PC-9 (cell line): ENCODE measurements at regions not wholly inside any gene's neighbourhood (a gene's known extent, or its start where the extent isn't known, plus 50 kb on each side); places are given as distances from the start of the nearest gene placed in this dataset.

Experiments used
- BruUV-seq: library from RNA; stranded (reverse); fragments of 400-500 nt; replicated peaks from 2 replicates; lab custom pipeline; 2021; lab: Mats Ljungman, UMichigan
- CTCF ChIA-PET: fragments of 300-600 bp; sonication (Branson Sonifier 250); formaldehyde crosslinking; loops from one replicate; lab custom pipeline; 2022; ENCODE audit warnings: antibody characterized with exemption; lab: Charles Lee
- POLR2A ChIA-PET: fragments of 300-600 bp; sonication (Branson Sonifier 250); formaldehyde crosslinking; loops from one replicate; lab custom pipeline; 2022; ENCODE audit warnings: antibody characterized with exemption; ENCODE audit not compliant: unreplicated experiment; lab: Charles Lee
- DNase-seq, 2 experiments: peaks; one replicate each; pipeline versions ENCODE4 v3.0.0 to v3.0.0-alpha.2; 2015 to 2022; ENCODE audit warnings: mixed read lengths in 1 of 2
- H2AFZ ChIP-seq: fragments of 200-600 bp; sonication (generic); 2 replicates; pipeline ENCODE4 v1.8.1; 2017; ENCODE audit warnings: antibody characterized with exemption
- H3F3A ChIP-seq: fragments of 200-600 bp; sonication (generic); 2 replicates; pipeline ENCODE4 v1.8.1; 2017; ENCODE audit warnings: antibody characterized with exemption, mild to moderate bottlenecking, low read depth; ENCODE audit not compliant: insufficient read depth
- H3K27ac ChIP-seq: fragments of 200-600 bp; sonication (generic); 2 replicates; pipeline ENCODE4 v1.6.1; 2016; ENCODE audit warnings: mixed run types
- H3K27me3 ChIP-seq: fragments of 200-600 bp; sonication (generic); 2 replicates; pipeline ENCODE4 v1.6.1; 2016; ENCODE audit warnings: low read depth, mixed run types; ENCODE audit not compliant: insufficient read depth
- H3K36me3 ChIP-seq: fragments of 200-600 bp; sonication (generic); 2 replicates; pipeline ENCODE4 v1.6.1; 2016; ENCODE audit warnings: low read depth, mixed run types
- H3K4me1 ChIP-seq: fragments of 200-600 bp; sonication (generic); replicated peaks from 2 replicates; pipeline ENCODE4 v1.6.1; 2016; ENCODE audit warnings: mixed run types; ENCODE audit not compliant: insufficient read depth
- H3K4me2 ChIP-seq: fragments of 200-600 bp; sonication (generic); 2 replicates; pipeline ENCODE4 v1.6.1; 2017; ENCODE audit warnings: mixed run types
- H3K4me3 ChIP-seq: fragments of 200-600 bp; sonication (generic); 2 replicates; pipeline ENCODE4 v1.6.1; 2016; ENCODE audit warnings: mixed run types
- H3K79me2 ChIP-seq: fragments of 200-600 bp; sonication (generic); 2 replicates; pipeline ENCODE4 v1.6.1; 2017; ENCODE audit warnings: low read depth, mixed run types
- H3K9me2 ChIP-seq: fragments of 200-600 bp; sonication (generic); 2 replicates; pipeline ENCODE4 v1.8.1; 2017; ENCODE audit warnings: mild to moderate bottlenecking; ENCODE audit not compliant: insufficient read depth
- H3K9me3 ChIP-seq: fragments of 200-600 bp; sonication (generic); 2 replicates; pipeline ENCODE4 v1.8.1; 2016; ENCODE audit warnings: low read depth; ENCODE audit not compliant: insufficient read depth
- H4K20me1 ChIP-seq: fragments of 200-600 bp; sonication (generic); 2 replicates; pipeline ENCODE4 v1.8.1; 2017; ENCODE audit not compliant: insufficient read depth
- CTCF ChIP-seq: fragments of 200-600 bp; sonication (generic); conservative IDR thresholded peaks from 2 replicates; pipeline ENCODE4 v1.6.1; 2017; ENCODE audit warnings: mixed run types, antibody characterized with exemption, mild to moderate bottlenecking, moderate library complexity
- EZH2 ChIP-seq: fragments of 200-600 bp; sonication (generic); IDR thresholded peaks from 2 replicates; pipeline ENCODE4 v1.8.0; 2017; ENCODE audit warnings: antibody characterized with exemption, low read depth
- intact Hi-C: fragments of 100-400 bp; cut with micrococcal nuclease; formaldehyde crosslinking; loops from one replicate; pipeline ENCODE4 v1.10.0; 2022; ENCODE audit not compliant: unreplicated experiment

- CTCF ChIA-PET, result no interaction called here
- no peaks in the 10 kb centered on the region for H3K36me3 ChIP-seq
- POLR2A ChIA-PET, result no interaction called here
- no peak overlapping the region for H3K4me3 ChIP-seq
- no peak for DNase-seq
- H4K20me1 ChIP-seq, result no peaks in the 10 kb centered on the region
- no peaks in the 10 kb centered on the region for H3K9me2 ChIP-seq
- H3F3A ChIP-seq, result no peaks in the 10 kb centered on the region
- no peaks in the 10 kb centered on the region for H3K9me3 ChIP-seq
- intact Hi-C loops, result no loop called here
- TF ChIP-seq EZH2, result no peak
- TF ChIP-seq CTCF, result no peak
- H3K27ac ChIP-seq, result no peak overlapping the region
- BruUV-seq, result no TSS peak
- H2AFZ ChIP-seq, result no peak overlapping the region
- no peaks in the 10 kb centered on the region for H3K4me1 ChIP-seq
- H3K79me2 ChIP-seq, result no peaks in the 10 kb centered on the region
- H3K4me2 ChIP-seq, result no peak overlapping the region
- H3K27me3 ChIP-seq, result no peaks in the 10 kb centered on the region
Observed at GRCh38 chr3:161927131-161927530, 430.5 kb downstream of the OTOL1 start.

GRCh38 chr3:161939918-161940620 is 443.5 kb downstream of the OTOL1 start:
- no peak overlapping the region for H3K4me3 ChIP-seq
- TF ChIP-seq EZH2 (no peak), CTCF (no peak)
- H3K9me2 ChIP-seq, result no peaks in the 10 kb centered on the region
- CTCF ChIA-PET, result no interaction called here
- no peaks in the 10 kb centered on the region for H3K36me3 ChIP-seq
- H3K4me2 ChIP-seq, result no peak overlapping the region
- no peaks in the 10 kb centered on the region for H3F3A ChIP-seq
- no peak overlapping the region for H3K27ac ChIP-seq
- H3K4me1 ChIP-seq, result no peaks in the 10 kb centered on the region
- no peaks in the 10 kb centered on the region for H4K20me1 ChIP-seq
- POLR2A ChIA-PET, result no interaction called here
- no peaks in the 10 kb centered on the region for H3K9me3 ChIP-seq
- intact Hi-C loops, result no loop called here
- DNase-seq, result no peak
- H2AFZ ChIP-seq, result no peak overlapping the region; the same call in 1 of the 2 replicates
- no TSS peak for BruUV-seq
- H3K27me3 ChIP-seq, result no peaks in the 10 kb centered on the region
- no peaks in the 10 kb centered on the region for H3K79me2 ChIP-seq

GRCh38 chr3:161940621-161940965 is 444.0 kb downstream of the OTOL1 start:
- H3K27me3 ChIP-seq, result no peaks in the 10 kb centered on the region
- H3K9me3 ChIP-seq, result no peaks in the 10 kb centered on the region
- CTCF ChIA-PET, result no interaction called here
- TF ChIP-seq EZH2 (no peak), CTCF (no peak)
- no TSS peak for BruUV-seq
- H3K4me1 ChIP-seq, result no peaks in the 10 kb centered on the region
- no peaks in the 10 kb centered on the region for H3F3A ChIP-seq
- POLR2A ChIA-PET, result no interaction called here
- H4K20me1 ChIP-seq, result no peaks in the 10 kb centered on the region
- H3K79me2 ChIP-seq, result no peaks in the 10 kb centered on the region
- no peaks in the 10 kb centered on the region for H3K36me3 ChIP-seq
- no peak for DNase-seq
- H3K9me2 ChIP-seq, result no peaks in the 10 kb centered on the region
- intact Hi-C loops, result no loop called here
- H2AFZ ChIP-seq, result no peak overlapping the region
- no peak overlapping the region for H3K4me3 ChIP-seq
- H3K4me2 ChIP-seq, result no peak overlapping the region
- H3K27ac ChIP-seq, result no peak overlapping the region
